Mesothelial cell of epicardium (in vitro differentiated cells): ENCODE measurements at regions not wholly inside any gene's neighbourhood (a gene's known extent, or its start where the extent isn't known, plus 50 kb on each side); places are given as distances from the start of the nearest gene placed in this dataset.

Experiments used
- DNase-seq, 2 experiments: peaks; one replicate each; pipeline ENCODE4 v3.0.0; 2021; ENCODE audit warnings: low spot score in 2 of 2; ENCODE audit not compliant: unreplicated experiment in 2 of 2
- H3K27ac Mint-ChIP-seq: 2 replicates; pipeline ENCODE4 v1.8.0; 2021; ENCODE audit warnings: mixed read lengths
- H3K27me3 Mint-ChIP-seq: 2 replicates; pipeline ENCODE4 v1.8.0; 2021; ENCODE audit warnings: low read depth, mixed read lengths
- H3K36me3 Mint-ChIP-seq: 2 replicates; pipeline ENCODE4 v1.8.0; 2021; ENCODE audit warnings: mixed read lengths
- H3K4me1 Mint-ChIP-seq: 2 replicates; pipeline ENCODE4 v1.8.0; 2021; ENCODE audit warnings: mixed read lengths
- H3K4me3 Mint-ChIP-seq: 2 replicates; pipeline ENCODE4 v1.8.0; 2021; ENCODE audit warnings: mild to moderate bottlenecking, moderate library complexity, mixed read lengths
- H3K9me3 Mint-ChIP-seq: 2 replicates; pipeline ENCODE4 v1.8.0; 2021; ENCODE audit warnings: mixed read lengths
- CTCF ChIP-seq: fragments of 200-600 bp; sonication (generic); IDR thresholded peaks from one replicate; pipeline ENCODE4 v1.5.0; 2021; ENCODE audit warnings: antibody characterized with exemption; ENCODE audit not compliant: unreplicated experiment

GRCh38 chr15:85297537-85297936, 82.9 kb upstream of the AKAP13 start:
- TF ChIP-seq CTCF, result no peak
- Mint-ChIP-seq H3K27ac (no peak overlapping the region), H3K4me1 (peaks cover 7% of the 10 kb centered on the region), H3K27me3 (no peaks in the 10 kb centered on the region), H3K4me3 (no peak overlapping the region), H3K9me3 (no peaks in the 10 kb centered on the region), H3K36me3 (no peaks in the 10 kb centered on the region)
- DNase-seq, result no peak

- no peak for DNase-seq
- Mint-ChIP-seq H3K9me3 (no peaks in the 10 kb centered on the region), H3K36me3 (no peaks in the 10 kb centered on the region), H3K4me3 (no peak overlapping the region), H3K4me1 (peaks cover 7% of the 10 kb centered on the region), H3K27ac (no peak overlapping the region), H3K27me3 (no peaks in the 10 kb centered on the region)
- TF ChIP-seq CTCF, result no peak
Measured at GRCh38 chr15:85298366-85298765, 82.0 kb upstream of the AKAP13 start.

GRCh38 chr15:85298941-85299340, 81.5 kb upstream of the AKAP13 start:
- no peak for DNase-seq
- peaks cover 7% of the 10 kb centered on the region for H3K4me1 Mint-ChIP-seq
- no peak overlapping the region for H3K4me3 Mint-ChIP-seq
- no peaks in the 10 kb centered on the region for H3K27me3 Mint-ChIP-seq
- no peak overlapping the region for H3K27ac Mint-ChIP-seq
- H3K9me3 Mint-ChIP-seq, result no peaks in the 10 kb centered on the region
- no peak for TF ChIP-seq CTCF
- no peaks in the 10 kb centered on the region for H3K36me3 Mint-ChIP-seq

DNA sequence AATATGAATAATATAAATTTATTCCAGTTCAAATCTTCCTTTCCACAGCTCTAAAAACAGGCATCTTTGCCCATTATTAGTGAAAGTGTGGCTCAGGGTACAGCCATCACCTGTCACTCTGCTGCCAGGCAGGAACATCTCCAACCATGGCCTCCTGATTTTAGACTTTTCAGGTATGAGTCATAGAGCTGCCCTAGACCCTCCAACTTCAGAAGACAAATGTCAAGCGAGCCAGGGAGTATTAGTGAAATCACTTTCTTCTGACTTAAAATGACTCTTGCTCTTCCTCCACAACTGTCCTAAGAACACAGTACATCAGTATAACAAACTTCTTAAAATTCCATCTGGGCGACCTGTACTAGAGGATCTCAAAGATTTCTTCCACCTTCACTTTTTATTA, 78.1 kb upstream of the AKAP13 start:
- Mint-ChIP-seq H3K27me3 (no peaks in the 10 kb centered on the region), H3K4me1 (peaks cover 2% of the 10 kb centered on the region), H3K9me3 (peaks cover 4% of the 10 kb centered on the region)

GRCh38 chr15:85305050-85305449, 75.4 kb upstream of the AKAP13 start:
- H3K27ac Mint-ChIP-seq, result no peak overlapping the region
- H3K4me3 Mint-ChIP-seq, result no peak overlapping the region
- H3K27me3 Mint-ChIP-seq, result no peaks in the 10 kb centered on the region
- H3K9me3 Mint-ChIP-seq, result peaks cover 12% of the 10 kb centered on the region
- H3K4me1 Mint-ChIP-seq, result no peaks in the 10 kb centered on the region
- no peak for DNase-seq
- H3K36me3 Mint-ChIP-seq, result no peaks in the 10 kb centered on the region
- no peak for TF ChIP-seq CTCF

More for the DNA sequence above, 78.1 kb upstream of the AKAP13 start:
- Mint-ChIP-seq H3K4me3 (no peak overlapping the region), H3K27ac (no peak overlapping the region), H3K36me3 (no peaks in the 10 kb centered on the region)
- TF ChIP-seq CTCF, result no peak
- DNase-seq, result no peak
